CD4-positive, alpha-beta memory T cell (primary cell): ENCODE measurements at regions not wholly inside any gene's neighbourhood (a gene's known extent, or its start where the extent isn't known, plus 50 kb on each side); places are given as distances from the start of the nearest gene placed in this dataset.
A peak's percentile ranks its signal among the peaks of the same experiment; 100 is the strongest.

ENCODE experiments used
- CTCF ChIA-PET: fragments of 350-600 bp; sonication (Branson Sonifier 250); formaldehyde crosslinking; loops from one replicate; lab custom pipeline; 2021; ENCODE audit warnings: inconsistent platforms; ENCODE audit not compliant: partially characterized antibody; lab: Charles Lee
- POLR2A ChIA-PET: fragments of 350-600 bp; sonication (Branson Sonifier 250); formaldehyde crosslinking; loops from one replicate; lab custom pipeline; 2021; ENCODE audit not compliant: partially characterized antibody; lab: Charles Lee
- DNase-seq, 5 donors: peaks; one replicate each; pipeline versions ENCODE4 v3.0.0 to v3.0.0-alpha.2; 2020 to 2022; ENCODE audit warnings: mixed read lengths in 1 of 5
- H3K27ac ChIP-seq: one replicate; pipeline ENCODE4 v1.7.0; 2013; ENCODE audit warnings: low read depth, low read length
- H3K27me3 ChIP-seq: 2 replicates; pipeline ENCODE4 v1.7.0; 2013; ENCODE audit warnings: mild to moderate bottlenecking, low read length, moderate library complexity; ENCODE audit not compliant: insufficient read depth
- H3K36me3 ChIP-seq: 2 replicates; pipeline ENCODE4 v1.7.0; 2013; ENCODE audit warnings: mild to moderate bottlenecking, low read length, moderate library complexity; ENCODE audit not compliant: insufficient read depth
- H3K4me1 ChIP-seq: 2 replicates; pipeline ENCODE4 v1.7.0; 2013; ENCODE audit warnings: mild to moderate bottlenecking, low read length, moderate library complexity; ENCODE audit not compliant: insufficient read depth
- H3K4me3 ChIP-seq, 2 donors: one replicate each; pipeline ENCODE4 v1.7.0; 2013; ENCODE audit warnings: low read length in 2 of 2, mild to moderate bottlenecking in 1 of 2
- H3K9me3 ChIP-seq, 2 donors: one replicate each; pipeline ENCODE4 v1.7.0; 2013; ENCODE audit warnings: low read length in 2 of 2, control low read depth in 1 of 2; ENCODE audit not compliant: control insufficient read depth in 1 of 2
- H3K27ac Mint-ChIP-seq, 7 donors: one replicate each; pipeline ENCODE4 v1.8.0; 2020 to 2021; ENCODE audit warnings: mixed read lengths in 7 of 7, mild to moderate bottlenecking in 6 of 7, inconsistent platforms in 3 of 7, moderate library complexity in 3 of 7
- H3K27me3 Mint-ChIP-seq, 2 donors: one replicate each; pipeline ENCODE4 v1.8.0; 2020 to 2021; ENCODE audit warnings: mixed read lengths in 2 of 2
- H3K36me3 Mint-ChIP-seq, 2 donors: one replicate each; pipeline ENCODE4 v1.8.0; 2020 to 2021; ENCODE audit warnings: mixed read lengths in 2 of 2, inconsistent platforms in 1 of 2, mild to moderate bottlenecking in 1 of 2
- H3K4me1 Mint-ChIP-seq, 4 donors: one replicate each; pipeline ENCODE4 v1.8.0; 2020 to 2021; ENCODE audit warnings: mixed read lengths in 4 of 4, mild to moderate bottlenecking in 1 of 4
- H3K4me3 Mint-ChIP-seq, 8 donors: one replicate each; pipeline ENCODE4 v1.8.0; 2020 to 2021; ENCODE audit warnings: mixed read lengths in 8 of 8, mild to moderate bottlenecking in 7 of 8, moderate library complexity in 6 of 8, inconsistent platforms in 3 of 8
- H3K9me3 Mint-ChIP-seq, 8 donors: one replicate each; pipeline ENCODE4 v1.8.0; 2020 to 2021; ENCODE audit warnings: mixed read lengths in 8 of 8, mild to moderate bottlenecking in 5 of 8, inconsistent platforms in 3 of 8, moderate library complexity in 1 of 8
- intact Hi-C: fragments of 100-400 bp; cut with micrococcal nuclease; formaldehyde crosslinking; loops from one replicate; pipeline ENCODE4 v1.15.1; 2023

DNA sequence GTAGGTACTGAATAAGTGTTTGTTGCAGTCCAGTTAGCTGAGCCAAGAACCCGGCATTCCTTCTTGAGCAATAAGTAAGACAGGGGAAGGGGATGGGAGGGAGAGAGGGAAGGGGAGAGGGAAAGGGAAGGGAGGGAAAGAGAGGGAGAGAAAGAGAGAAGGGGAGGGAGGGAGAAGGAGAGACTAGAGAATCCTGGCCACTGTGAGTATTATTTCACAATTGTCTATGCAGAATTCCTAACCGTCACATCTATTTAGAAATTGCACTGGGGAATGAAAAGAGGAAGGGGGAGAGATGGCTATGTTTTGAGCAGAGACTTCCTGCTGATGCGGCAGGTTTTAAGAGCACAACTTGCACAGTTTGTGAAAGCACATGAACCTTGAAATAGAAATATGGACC, 251.4 kb upstream of the ZMIZ1 start:
- CTCF ChIA-PET, result no interaction called here
- H3K9me3 ChIP-seq, result no peaks in the 10 kb centered on the region
- POLR2A ChIA-PET, result no interaction called here

DNA sequence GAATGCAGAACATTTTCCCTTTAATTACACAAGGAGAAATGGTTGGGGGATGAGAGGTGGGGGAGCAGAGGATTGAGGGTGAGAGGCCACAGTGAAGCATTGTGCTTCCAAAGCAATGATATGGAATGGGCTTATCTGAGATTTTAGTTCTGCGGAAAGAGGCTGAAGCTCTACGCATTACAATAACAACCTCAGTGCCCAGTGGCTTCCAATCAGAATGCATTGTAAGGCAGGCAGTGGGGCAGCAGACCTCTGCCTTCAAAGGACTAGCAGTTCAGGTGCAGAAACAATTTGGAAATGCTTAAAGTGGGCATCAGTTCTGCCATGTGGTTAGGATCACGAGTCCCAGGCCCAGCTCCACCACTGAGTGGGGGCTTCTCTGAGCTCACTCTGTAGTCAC, 251.0 kb upstream of the ZMIZ1 start:
- no peak for DNase-seq
- no peaks in the 10 kb centered on the region for H3K36me3 Mint-ChIP-seq
- H3K27me3 Mint-ChIP-seq, result peaks cover 3 to 5% of the 10 kb centered on the region in 2 donors
- no peaks in the 10 kb centered on the region for H3K4me1 Mint-ChIP-seq
- H3K9me3 ChIP-seq, result no peaks in the 10 kb centered on the region
- H3K4me1 ChIP-seq, result no peaks in the 10 kb centered on the region
- H3K27me3 ChIP-seq, result no peaks in the 10 kb centered on the region
- intact Hi-C loops, result no loop called here
- H3K27ac Mint-ChIP-seq, result no peak overlapping the region
- no peaks in the 10 kb centered on the region for H3K9me3 Mint-ChIP-seq
- H3K4me3 Mint-ChIP-seq, result no peak overlapping the region
- ChIA-PET CTCF (no interaction called here), POLR2A (no interaction called here)
- no peaks in the 10 kb centered on the region for H3K36me3 ChIP-seq
- no peak overlapping the region for H3K27ac ChIP-seq
- H3K4me3 ChIP-seq, result no peak overlapping the region

More for the DNA sequence above, 251.4 kb upstream of the ZMIZ1 start:
- Mint-ChIP-seq H3K36me3 (no peaks in the 10 kb centered on the region), H3K4me3 (no peak overlapping the region), H3K27ac (no peak overlapping the region), H3K27me3 (peaks cover 3 to 5% of the 10 kb centered on the region in 2 donors), H3K4me1 (no peaks in the 10 kb centered on the region), H3K9me3 (no peaks in the 10 kb centered on the region)
- Histone ChIP-seq H3K4me1 (no peaks in the 10 kb centered on the region), H3K27me3 (no peaks in the 10 kb centered on the region), H3K27ac (no peak overlapping the region), H3K36me3 (no peaks in the 10 kb centered on the region), H3K4me3 (no peak overlapping the region)
- no peak for DNase-seq
- intact Hi-C loops, result no loop called here

DNA sequence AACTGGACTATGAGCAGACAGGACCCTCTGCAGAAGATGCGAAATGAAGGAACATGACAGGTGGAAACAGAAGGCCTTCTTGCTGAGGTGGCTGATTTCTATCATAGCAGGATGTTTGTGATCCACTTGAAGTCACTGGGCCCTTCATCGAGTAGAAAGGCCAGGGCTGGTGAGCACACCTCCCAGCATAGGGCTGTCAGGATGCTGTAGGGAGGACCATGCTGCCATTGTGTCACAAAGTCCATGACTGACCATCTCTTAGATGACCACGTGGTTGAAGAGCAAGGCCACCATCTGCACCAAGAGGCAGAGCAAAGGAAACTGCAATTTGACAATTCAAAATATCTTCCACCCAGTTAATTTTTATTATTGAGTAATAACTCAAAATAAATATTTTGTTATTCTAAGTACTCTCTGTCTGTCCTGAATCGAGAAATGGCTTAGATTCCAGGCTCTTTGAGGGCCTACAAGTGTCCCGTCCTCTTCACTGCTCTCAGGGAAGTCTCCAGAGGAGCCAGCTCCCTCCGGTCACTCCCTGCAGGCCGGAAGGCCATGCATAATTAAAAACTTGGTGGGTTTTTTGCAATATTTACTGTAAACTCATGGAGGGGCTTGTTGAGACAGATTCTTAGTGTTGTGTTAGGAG, 249.3 kb upstream of the ZMIZ1 start:
- no peak for DNase-seq
- ChIA-PET POLR2A (no interaction called here), CTCF (no interaction called here)
- Histone ChIP-seq H3K4me1 (no peaks in the 10 kb centered on the region), H3K9me3 (no peaks in the 10 kb centered on the region), H3K36me3 (no peaks in the 10 kb centered on the region), H3K27ac (no peak overlapping the region), H3K27me3 (no peaks in the 10 kb centered on the region), H3K4me3 (no peak overlapping the region)
- Mint-ChIP-seq H3K36me3 (no peaks in the 10 kb centered on the region), H3K27me3 (peaks cover 2 to 5% of the 10 kb centered on the region in 2 donors), H3K4me3 (no peak overlapping the region), H3K9me3 (no peaks in the 10 kb centered on the region), H3K4me1 (no peaks in the 10 kb centered on the region), H3K27ac (peak overlapping the region in 1 of 7 donors; percentile 20)
- intact Hi-C loops, result no loop called here

DNA sequence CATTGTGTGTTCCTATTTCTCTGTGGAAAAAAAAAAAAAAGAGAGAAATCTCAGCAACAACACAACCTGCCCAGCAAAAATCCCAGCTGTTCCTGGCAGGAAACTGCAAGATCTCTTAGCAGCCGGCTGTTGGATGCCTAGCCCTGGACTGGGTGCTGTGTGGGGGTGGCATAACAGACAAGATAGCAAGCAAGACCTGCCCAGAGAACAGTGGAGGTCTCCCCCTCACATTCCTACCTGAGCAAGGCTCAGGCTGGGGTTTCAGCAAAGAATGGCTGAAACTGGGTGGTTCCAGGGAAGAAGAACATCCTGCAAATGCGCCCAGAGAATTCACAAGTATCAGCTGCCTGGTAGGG, 248.8 kb upstream of the ZMIZ1 start:
- Histone ChIP-seq H3K4me3 (no peak overlapping the region), H3K36me3 (no peaks in the 10 kb centered on the region), H3K27me3 (no peaks in the 10 kb centered on the region), H3K9me3 (no peaks in the 10 kb centered on the region), H3K4me1 (no peaks in the 10 kb centered on the region), H3K27ac (no peak overlapping the region)
- Mint-ChIP-seq H3K27me3 (peaks cover 2 to 5% of the 10 kb centered on the region in 2 donors), H3K9me3 (no peaks in the 10 kb centered on the region), H3K4me1 (no peaks in the 10 kb centered on the region), H3K27ac (no peak overlapping the region), H3K4me3 (no peak overlapping the region), H3K36me3 (no peaks in the 10 kb centered on the region)
- intact Hi-C loops, result no loop called here
- DNase-seq, result no peak
- ChIA-PET CTCF (no interaction called here), POLR2A (no interaction called here)

DNA sequence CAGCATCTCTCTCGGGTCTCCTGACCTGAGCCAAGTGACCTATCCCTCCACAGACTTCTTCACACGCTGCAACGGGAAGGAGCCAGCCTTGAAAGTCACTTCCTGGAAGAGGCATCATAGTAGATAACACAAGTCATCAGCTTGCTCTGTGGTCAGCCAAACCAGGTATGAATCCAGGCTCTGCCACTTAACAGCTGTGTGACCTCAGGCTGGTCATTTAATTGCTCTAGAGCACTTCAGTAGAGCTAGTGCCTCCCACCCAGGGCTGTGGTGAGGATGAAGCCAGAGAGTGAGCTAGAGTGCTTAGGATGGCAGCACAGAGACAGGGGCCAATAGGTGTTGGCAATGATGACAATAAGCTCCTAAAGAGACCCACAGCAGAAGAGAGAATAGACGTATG, 247.7 kb upstream of the ZMIZ1 start:
- no peaks in the 10 kb centered on the region for H3K27me3 ChIP-seq
- ChIA-PET CTCF (no interaction called here), POLR2A (no interaction called here)
- H3K4me3 ChIP-seq, result no peak overlapping the region
- no peaks in the 10 kb centered on the region for H3K4me1 ChIP-seq
- H3K27ac ChIP-seq, result no peak overlapping the region
- H3K36me3 ChIP-seq, result no peaks in the 10 kb centered on the region
- intact Hi-C loops, result no loop called here
- DNase-seq, result no peak
- H3K9me3 ChIP-seq, result no peaks in the 10 kb centered on the region
- Mint-ChIP-seq H3K27me3 (peaks cover 2 to 5% of the 10 kb centered on the region in 2 donors), H3K4me3 (no peak overlapping the region), H3K4me1 (no peaks in the 10 kb centered on the region), H3K9me3 (no peaks in the 10 kb centered on the region), H3K27ac (no peak overlapping the region), H3K36me3 (no peaks in the 10 kb centered on the region)

DNA sequence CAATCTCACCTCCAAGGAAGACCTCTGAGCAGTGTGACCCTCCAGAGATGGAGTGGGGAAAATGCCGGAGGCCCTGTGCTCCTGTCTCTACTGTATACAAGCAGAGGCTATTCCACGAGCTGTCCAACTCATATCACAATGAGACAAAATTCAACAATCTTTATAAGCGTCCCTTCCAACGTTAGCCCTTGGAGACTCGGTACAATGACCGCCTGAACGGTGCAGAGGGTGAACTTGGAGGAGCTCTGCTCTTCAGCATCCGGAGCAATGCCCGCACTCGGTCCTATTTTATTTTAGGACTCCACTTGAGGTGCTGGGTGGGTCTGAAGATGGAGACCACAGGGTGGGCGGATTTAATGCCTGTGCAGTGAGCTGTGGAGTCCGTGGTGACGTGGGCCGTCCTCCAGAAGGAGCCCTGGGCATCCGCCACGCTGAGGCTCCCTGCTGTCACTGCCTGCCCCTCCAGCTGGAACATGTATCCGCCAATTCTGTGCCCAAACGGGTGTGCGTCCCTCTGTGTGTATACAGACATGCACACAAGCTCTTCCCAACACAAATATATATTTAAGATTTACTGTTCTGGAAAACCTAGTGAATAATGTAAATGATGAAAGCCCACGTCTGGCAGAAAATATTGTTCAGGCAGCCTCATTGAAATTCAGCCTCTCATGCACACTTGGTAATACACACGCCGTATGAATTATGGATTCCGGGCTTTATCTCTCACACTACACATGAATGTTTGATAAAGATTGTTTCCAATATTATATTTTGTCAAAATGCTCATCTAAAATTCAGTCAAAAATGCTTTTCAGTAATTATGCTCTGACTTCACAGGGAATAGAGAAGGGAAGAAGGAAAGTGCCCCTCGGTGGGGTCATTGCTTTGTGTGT, 239.9 kb upstream of the ZMIZ1 start:
- peaks cover 2 to 19% (median 14%) of the 10 kb centered on the region in 8 donors for H3K9me3 Mint-ChIP-seq
- Histone ChIP-seq H3K4me3 (no peak overlapping the region), H3K27ac (no peak overlapping the region), H3K9me3 (no peaks in the 10 kb centered on the region), H3K4me1 (no peaks in the 10 kb centered on the region), H3K36me3 (no peaks in the 10 kb centered on the region), H3K27me3 (no peaks in the 10 kb centered on the region)
- intact Hi-C loops, result no loop called here
- ChIA-PET POLR2A (no interaction called here), CTCF (interaction anchor here (0.6 to 1.2 kb wide), 2 partner anchors 11 to 810 kb away, joined by 3 to 4 read pairs; no protein-coding TSS in a partner anchor)
- H3K36me3 Mint-ChIP-seq, result no peaks in the 10 kb centered on the region
- H3K4me3 Mint-ChIP-seq, result no peak overlapping the region
- peaks cover 0 to 2% (median 0%) of the 10 kb centered on the region in 4 donors for H3K4me1 Mint-ChIP-seq
- peaks cover 10 to 22% of the 10 kb centered on the region in 2 donors for H3K27me3 Mint-ChIP-seq
- no peak overlapping the region for H3K27ac Mint-ChIP-seq
- DNase-seq, result no peak

DNA sequence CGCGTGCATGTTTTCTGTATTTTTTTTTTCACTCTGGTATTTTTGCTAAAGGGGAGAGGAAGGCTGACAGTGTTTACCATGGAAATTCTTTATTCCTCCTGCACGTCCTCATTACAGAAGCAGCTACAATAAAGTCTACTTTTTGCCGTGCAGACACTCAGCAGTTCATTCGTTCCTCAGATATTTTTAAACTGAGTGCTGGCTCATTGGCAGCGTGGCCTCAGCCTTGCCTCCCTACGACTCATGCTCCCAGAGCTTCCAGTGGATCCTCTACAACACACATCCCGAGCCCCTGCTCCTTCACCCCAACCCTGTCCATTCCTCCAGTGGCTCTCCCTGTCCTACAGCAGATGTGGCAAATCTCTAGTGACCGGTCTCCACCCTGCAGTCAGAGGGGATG, 239.2 kb upstream of the ZMIZ1 start:
- H3K4me3 Mint-ChIP-seq, result no peak overlapping the region
- H3K4me1 Mint-ChIP-seq, result peaks cover 0 to 2% (median 0%) of the 10 kb centered on the region in 4 donors
- Histone ChIP-seq H3K4me1 (no peaks in the 10 kb centered on the region), H3K4me3 (no peak overlapping the region), H3K27me3 (no peaks in the 10 kb centered on the region), H3K9me3 (no peaks in the 10 kb centered on the region), H3K27ac (no peak overlapping the region), H3K36me3 (no peaks in the 10 kb centered on the region)
- POLR2A ChIA-PET, result no interaction called here
- H3K9me3 Mint-ChIP-seq, result peaks cover 2 to 25% (median 14%) of the 10 kb centered on the region in 8 donors
- DNase-seq, result no peak
- H3K27me3 Mint-ChIP-seq, result peaks cover 10 to 20% of the 10 kb centered on the region in 2 donors
- no peaks in the 10 kb centered on the region for H3K36me3 Mint-ChIP-seq
- CTCF ChIA-PET, result no interaction called here
- H3K27ac Mint-ChIP-seq, result no peak overlapping the region
- intact Hi-C loops, result no loop called here
